ENCODE measurements at regions not wholly inside any gene's neighbourhood (a gene's known extent, or its start where the extent isn't known, plus 50 kb on each side); places are given as distances from the start of the nearest gene placed in this dataset.
"Not testable (repeated sequence)": the region's sequence is repeated elsewhere in the genome, so short reads cannot be mapped to it uniquely, and the experiment has no call there.

DNA sequence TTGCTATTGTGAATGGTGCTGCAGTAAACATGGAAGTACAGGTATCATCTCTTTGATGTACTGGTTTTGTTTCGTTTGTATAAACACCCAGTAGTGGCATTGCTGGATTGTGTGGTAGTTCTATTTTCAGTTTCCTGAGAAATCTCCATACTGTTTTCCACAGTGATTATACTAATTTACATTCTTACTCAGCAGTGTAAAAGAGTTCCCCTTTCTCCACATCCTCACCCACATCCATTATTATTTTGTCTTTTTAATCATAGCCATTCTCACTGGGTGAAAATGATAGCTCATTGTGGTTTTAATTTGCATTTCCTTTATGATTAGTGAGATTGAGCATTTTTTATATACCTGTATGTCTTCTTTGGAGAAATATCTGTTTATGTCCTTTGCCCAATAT, 62.3 kb upstream of the PARP4 start:
- WGBS (ENCODE audit: insufficient coverage): no CpG with 5 or more reads among the region's 1 CpG

DNA sequence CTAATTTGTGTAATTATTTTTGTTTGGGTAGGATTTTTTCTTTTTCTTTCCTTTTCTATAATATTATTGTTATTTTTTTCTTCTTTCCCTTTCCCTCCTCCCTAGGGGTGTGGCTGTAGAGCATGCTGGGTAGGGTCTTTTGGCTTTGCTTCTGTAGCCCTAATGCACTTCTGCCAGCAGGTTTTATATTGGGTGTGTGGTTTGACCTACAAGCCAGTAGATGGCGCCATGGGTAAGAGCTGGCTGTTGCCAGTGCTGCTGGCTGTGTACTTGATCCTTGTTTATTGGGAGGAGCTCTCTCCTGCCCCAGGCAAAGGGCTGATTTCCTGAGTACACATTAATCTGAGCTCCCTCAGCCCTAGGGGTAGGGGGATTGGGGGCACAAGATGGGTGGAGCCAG, 67.7 kb upstream of the PARP4 start:
- H3K4me1 ChIP-seq (ENCODE audit: control insufficient read depth in 1 of 2, insufficient read depth in 2 of 2, low read length in 2 of 2): peaks cover 10% of the 10 kb centered on the region in 2 donors
- H3K79me2 ChIP-seq (ENCODE audit: insufficient read depth, low read length); H3K36me3 ChIP-seq (replicated peaks in 1 of 2; ENCODE audit: control insufficient read depth in 1 of 2, insufficient read depth in 2 of 2, low read length in 2 of 2); H3K4me3 ChIP-seq (replicated peaks in 1 of 3; ENCODE audit: low read depth in 2 of 3, low read length in 3 of 3); H4K20me1 ChIP-seq (ENCODE audit: insufficient read depth, low read length); H3K4me2 ChIP-seq (replicated peaks; ENCODE audit: extremely low read depth, low read length, poor library complexity, severe bottlenecking); H3K36me3 Mint-ChIP-seq; H3K27me3 ChIP-seq (ENCODE audit: control insufficient read depth in 2 of 2, insufficient read depth in 2 of 2, low read length in 2 of 2); H3K27me3 Mint-ChIP-seq (ENCODE audit: low read depth in 3 of 3); H2AFZ ChIP-seq (ENCODE audit: insufficient read depth, low read depth, low read length, poor library complexity, severe bottlenecking); H3K9me3 ChIP-seq (replicated peaks in 1 of 2; ENCODE audit: control insufficient read depth in 1 of 2, insufficient read depth in 1 of 2, low read length in 2 of 2); H3K9me3 Mint-ChIP-seq; H3K27ac Mint-ChIP-seq; H3K9ac ChIP-seq (ENCODE audit: insufficient read depth, low read length, poor library complexity, severe bottlenecking); H3K4me3 Mint-ChIP-seq; H3K27ac ChIP-seq (ENCODE audit: low read depth in 1 of 2, low read length in 2 of 2); intact Hi-C loops (cut with micrococcal nuclease): not testable (repeated sequence)
- peak in 1 of 3 donors; percentile 12 for DNase-seq
- no CpG with 5 or more reads among the region's 1 CpG for WGBS (ENCODE audit: insufficient coverage)
- TF ChIP-seq, protein P1, sequence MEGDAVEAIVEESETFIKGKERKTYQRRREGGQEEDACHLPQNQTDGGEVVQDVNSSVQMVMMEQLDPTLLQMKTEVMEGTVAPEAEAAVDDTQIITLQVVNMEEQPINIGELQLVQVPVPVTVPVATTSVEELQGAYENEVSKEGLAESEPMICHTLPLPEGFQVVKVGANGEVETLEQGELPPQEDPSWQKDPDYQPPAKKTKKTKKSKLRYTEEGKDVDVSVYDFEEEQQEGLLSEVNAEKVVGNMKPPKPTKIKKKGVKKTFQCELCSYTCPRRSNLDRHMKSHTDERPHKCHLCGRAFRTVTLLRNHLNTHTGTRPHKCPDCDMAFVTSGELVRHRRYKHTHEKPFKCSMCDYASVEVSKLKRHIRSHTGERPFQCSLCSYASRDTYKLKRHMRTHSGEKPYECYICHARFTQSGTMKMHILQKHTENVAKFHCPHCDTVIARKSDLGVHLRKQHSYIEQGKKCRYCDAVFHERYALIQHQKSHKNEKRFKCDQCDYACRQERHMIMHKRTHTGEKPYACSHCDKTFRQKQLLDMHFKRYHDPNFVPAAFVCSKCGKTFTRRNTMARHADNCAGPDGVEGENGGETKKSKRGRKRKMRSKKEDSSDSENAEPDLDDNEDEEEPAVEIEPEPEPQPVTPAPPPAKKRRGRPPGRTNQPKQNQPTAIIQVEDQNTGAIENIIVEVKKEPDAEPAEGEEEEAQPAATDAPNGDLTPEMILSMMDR (IDR thresholded peaks at IDR 0.05): peak; percentile 63
- peaks cover 16% of the 10 kb centered on the region for H3K4me1 Mint-ChIP-seq

More for the DNA sequence above, 62.3 kb upstream of the PARP4 start:
- H3K4me1 Mint-ChIP-seq: peaks cover 2% of the 10 kb centered on the region
- H3K27me3 Mint-ChIP-seq (ENCODE audit: low read depth in 3 of 3): peaks cover 0 to 3% (median 3%) of the 10 kb centered on the region in 3 donors
- H3K27me3 ChIP-seq (ENCODE audit: control insufficient read depth in 2 of 2, insufficient read depth in 2 of 2, low read length in 2 of 2): no peaks in the 10 kb centered on the region
- H3K79me2 ChIP-seq (ENCODE audit: insufficient read depth, low read length): no peaks in the 10 kb centered on the region
- H3K9me3 Mint-ChIP-seq: peaks cover 0 to 3% (median 0%) of the 10 kb centered on the region in 7 donors
- H3K4me2 ChIP-seq (replicated peaks; ENCODE audit: extremely low read depth, low read length, poor library complexity, severe bottlenecking): no peak overlapping the region
- intact Hi-C loops (cut with micrococcal nuclease): no loop called here
- H2AFZ ChIP-seq (ENCODE audit: insufficient read depth, low read depth, low read length, poor library complexity, severe bottlenecking): no peak overlapping the region
- H3K4me1 ChIP-seq (ENCODE audit: control insufficient read depth in 1 of 2, insufficient read depth in 2 of 2, low read length in 2 of 2): no peaks in the 10 kb centered on the region
- no peak overlapping the region for H3K9ac ChIP-seq (ENCODE audit: insufficient read depth, low read length, poor library complexity, severe bottlenecking)
- no peak overlapping the region for H3K4me3 ChIP-seq (replicated peaks in 1 of 3; ENCODE audit: low read depth in 2 of 3, low read length in 3 of 3)
- no peak overlapping the region for H3K4me3 Mint-ChIP-seq
- H3K27ac Mint-ChIP-seq: peak overlapping the region in 1 of 7 donors; percentile 75
- no peaks in the 10 kb centered on the region for H4K20me1 ChIP-seq (ENCODE audit: insufficient read depth, low read length)
- H3K36me3 ChIP-seq (replicated peaks in 1 of 2; ENCODE audit: control insufficient read depth in 1 of 2, insufficient read depth in 2 of 2, low read length in 2 of 2): no peaks in the 10 kb centered on the region
- no peak for DNase-seq
- no peak overlapping the region for H3K27ac ChIP-seq (ENCODE audit: low read depth in 1 of 2, low read length in 2 of 2)
- TF ChIP-seq, protein P1 (IDR thresholded peaks at IDR 0.05): no peak
- no peaks in the 10 kb centered on the region for H3K36me3 Mint-ChIP-seq
- no peaks in the 10 kb centered on the region for H3K9me3 ChIP-seq (replicated peaks in 1 of 2; ENCODE audit: control insufficient read depth in 1 of 2, insufficient read depth in 1 of 2, low read length in 2 of 2)

DNA sequence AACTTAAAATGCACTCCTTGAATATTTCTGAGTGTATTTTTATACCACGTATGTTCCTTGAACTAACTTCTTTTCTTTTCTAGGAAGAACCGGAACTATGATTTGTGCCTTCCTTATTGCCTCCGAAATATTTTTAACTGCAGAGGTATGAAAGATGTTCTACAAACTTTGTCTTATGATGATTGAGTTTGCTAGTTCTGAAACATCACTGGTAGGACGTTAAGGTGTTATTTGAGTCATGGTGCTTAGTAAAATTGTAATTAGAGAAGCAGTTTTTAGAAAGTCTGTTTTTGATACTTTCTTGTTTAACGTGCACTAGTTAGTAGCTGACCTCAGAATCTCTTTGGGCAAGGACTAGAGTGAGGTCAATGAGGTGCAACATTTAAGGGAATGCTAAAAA, 69.0 kb upstream of the PARP4 start:
- DNase-seq; H3K79me2 ChIP-seq (ENCODE audit: insufficient read depth, low read length); H4K20me1 ChIP-seq (ENCODE audit: insufficient read depth, low read length); H3K27ac ChIP-seq (ENCODE audit: low read depth in 1 of 2, low read length in 2 of 2); H3K4me3 Mint-ChIP-seq; H3K4me2 ChIP-seq (replicated peaks; ENCODE audit: extremely low read depth, low read length, poor library complexity, severe bottlenecking); H3K36me3 Mint-ChIP-seq; H3K27me3 Mint-ChIP-seq (ENCODE audit: low read depth in 3 of 3); H3K27ac Mint-ChIP-seq; H3K36me3 ChIP-seq (replicated peaks in 1 of 2; ENCODE audit: control insufficient read depth in 1 of 2, insufficient read depth in 2 of 2, low read length in 2 of 2); H3K9me3 ChIP-seq (replicated peaks in 1 of 2; ENCODE audit: control insufficient read depth in 1 of 2, insufficient read depth in 1 of 2, low read length in 2 of 2); H3K4me3 ChIP-seq (replicated peaks in 1 of 3; ENCODE audit: low read depth in 2 of 3, low read length in 3 of 3); intact Hi-C loops (cut with micrococcal nuclease); H3K9ac ChIP-seq (ENCODE audit: insufficient read depth, low read length, poor library complexity, severe bottlenecking); H3K27me3 ChIP-seq (ENCODE audit: control insufficient read depth in 2 of 2, insufficient read depth in 2 of 2, low read length in 2 of 2); H2AFZ ChIP-seq (ENCODE audit: insufficient read depth, low read depth, low read length, poor library complexity, severe bottlenecking); H3K9me3 Mint-ChIP-seq: not testable (repeated sequence)
- peaks cover 16% of the 10 kb centered on the region for H3K4me1 Mint-ChIP-seq
- peaks cover 10% of the 10 kb centered on the region in 2 donors for H3K4me1 ChIP-seq (ENCODE audit: control insufficient read depth in 1 of 2, insufficient read depth in 2 of 2, low read length in 2 of 2)
- 100% methylated on average over 2 of the region's 5 CpGs for WGBS (ENCODE audit: insufficient coverage)

Data from CD14-positive monocyte (primary cell).